Uterus (tissue), 2 donors: ENCODE measurements at regions not wholly inside any gene's neighbourhood (a gene's known extent, or its start where the extent isn't known, plus 50 kb on each side); places are given as distances from the start of the nearest gene placed in this dataset.

Experiments
- POLR2A ChIP-seq, 2 donors: fragments of 450-650 bp; IDR thresholded peaks; one replicate each; pipeline ENCODE4 v1.6.1; 2016; ENCODE audit warnings: antibody characterized with exemption in 2 of 2, mild to moderate bottlenecking in 1 of 2, moderate library complexity in 1 of 2
- TF ChIP-seq, protein P1 (sequence below), 4 experiments: fragments of 200-600 bp in 2 of 4; fragments of 450-650 bp in 2 of 4; sonication (generic) in 2 of 4; IDR thresholded peaks; one replicate each; pipeline ENCODE4 v1.5.1; 2016 to 2019; ENCODE audit warnings: antibody characterized with exemption in 4 of 4, mild to moderate bottlenecking in 2 of 4, moderate library complexity in 1 of 4

DNA sequence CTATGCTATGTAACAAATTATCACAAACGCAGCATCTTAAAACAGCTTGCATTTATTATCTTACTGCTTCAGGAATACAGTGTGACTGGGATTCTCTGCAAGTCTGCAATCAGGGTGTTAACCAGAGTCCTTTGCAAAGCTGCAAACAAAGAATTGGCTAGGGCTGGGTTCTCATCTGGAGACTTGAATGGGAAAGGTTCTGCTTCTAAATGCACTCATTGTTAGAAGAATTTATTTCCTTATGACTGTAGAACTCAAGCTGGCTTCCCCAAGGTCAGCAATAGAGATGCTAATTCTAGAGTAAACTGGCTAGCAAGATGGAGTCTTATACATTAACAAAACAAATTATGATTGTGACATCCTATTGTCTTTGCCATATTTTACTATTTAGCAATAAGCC lies 673.7 kb downstream of the DIPK2A start:
- TF ChIP-seq, protein P1, sequence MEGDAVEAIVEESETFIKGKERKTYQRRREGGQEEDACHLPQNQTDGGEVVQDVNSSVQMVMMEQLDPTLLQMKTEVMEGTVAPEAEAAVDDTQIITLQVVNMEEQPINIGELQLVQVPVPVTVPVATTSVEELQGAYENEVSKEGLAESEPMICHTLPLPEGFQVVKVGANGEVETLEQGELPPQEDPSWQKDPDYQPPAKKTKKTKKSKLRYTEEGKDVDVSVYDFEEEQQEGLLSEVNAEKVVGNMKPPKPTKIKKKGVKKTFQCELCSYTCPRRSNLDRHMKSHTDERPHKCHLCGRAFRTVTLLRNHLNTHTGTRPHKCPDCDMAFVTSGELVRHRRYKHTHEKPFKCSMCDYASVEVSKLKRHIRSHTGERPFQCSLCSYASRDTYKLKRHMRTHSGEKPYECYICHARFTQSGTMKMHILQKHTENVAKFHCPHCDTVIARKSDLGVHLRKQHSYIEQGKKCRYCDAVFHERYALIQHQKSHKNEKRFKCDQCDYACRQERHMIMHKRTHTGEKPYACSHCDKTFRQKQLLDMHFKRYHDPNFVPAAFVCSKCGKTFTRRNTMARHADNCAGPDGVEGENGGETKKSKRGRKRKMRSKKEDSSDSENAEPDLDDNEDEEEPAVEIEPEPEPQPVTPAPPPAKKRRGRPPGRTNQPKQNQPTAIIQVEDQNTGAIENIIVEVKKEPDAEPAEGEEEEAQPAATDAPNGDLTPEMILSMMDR (IDR thresholded peaks at IDR 0.05) = no peak
- no peak for TF ChIP-seq POLR2A (IDR thresholded peaks at IDR 0.05)
